HG03354 (cell line): ENCODE measurements at regions not wholly inside any gene's neighbourhood (a gene's known extent, or its start where the extent isn't known, plus 50 kb on each side); places are given as distances from the start of the nearest gene placed in this dataset.

Experiments
- ATAC-seq: cut with Tn5 transposase; IDR thresholded peaks from one replicate; pipeline ENCODE4 v1.9.1; 2021; ENCODE audit warnings: mild to moderate bottlenecking; ENCODE audit not compliant: unreplicated experiment, poor library complexity, severe bottlenecking

GRCh38 chr12:67826946-67827720, 162.1 kb upstream of the IFNG-AS1 start:
- ATAC-seq, result no peak

DNA sequence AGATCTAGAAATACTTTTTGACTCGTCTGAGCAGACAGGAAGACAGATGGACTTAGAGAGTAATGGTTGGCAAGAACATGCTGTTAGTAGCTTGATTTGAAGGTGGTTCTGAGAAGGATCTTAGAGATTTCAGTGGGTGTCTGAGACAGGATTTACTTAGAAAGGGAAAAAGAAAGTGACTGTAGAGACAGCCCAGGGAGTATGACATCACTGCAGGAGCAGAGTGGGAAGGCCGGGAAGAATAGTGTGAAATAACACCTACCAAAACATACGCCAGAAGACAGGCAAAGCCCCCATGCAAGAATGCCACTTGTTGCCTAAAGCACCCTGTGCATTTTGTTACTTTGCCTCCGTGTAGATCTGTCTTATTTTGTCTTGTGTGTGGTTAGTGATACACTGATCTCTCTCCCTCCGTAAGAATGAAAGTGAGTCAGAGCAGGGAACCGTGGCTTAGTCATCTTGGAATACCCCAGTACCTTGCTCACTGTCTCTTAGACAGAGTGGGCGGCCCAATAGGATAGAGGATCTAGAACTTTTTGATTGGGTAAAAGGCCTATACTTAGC, 161.3 kb upstream of the IFNG-AS1 start:
- no peak for ATAC-seq

GRCh38 chr12:67829896-67830295, 159.4 kb upstream of the IFNG-AS1 start:
- no peak for ATAC-seq

DNA sequence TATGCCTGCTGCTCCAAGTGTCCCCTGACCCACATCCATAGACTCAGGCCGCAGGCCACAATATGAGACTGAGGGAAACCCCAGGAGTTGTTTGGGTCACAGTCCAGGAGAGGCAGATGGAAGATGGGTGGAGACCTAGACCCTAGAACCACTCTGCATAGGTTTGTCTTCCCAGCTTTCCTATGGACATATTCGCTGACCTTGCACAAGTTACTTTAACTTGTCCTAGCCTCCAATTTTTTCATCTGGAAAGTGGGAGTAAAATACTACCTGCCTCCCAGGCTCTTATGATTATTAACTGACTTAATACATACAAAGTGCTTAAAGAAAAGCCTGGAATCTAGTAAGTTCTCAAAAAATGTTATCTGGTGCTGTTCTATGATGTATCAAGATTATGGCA, 157.1 kb upstream of the IFNG-AS1 start:
- no peak for ATAC-seq

GRCh38 chr12:67833602-67834001, 155.6 kb upstream of the IFNG-AS1 start:
- no peak for ATAC-seq

- no peak for ATAC-seq
Observed at GRCh38 chr12:67837876-67838275, 151.4 kb upstream of the IFNG-AS1 start.

- no peak for ATAC-seq
Observed at GRCh38 chr12:67842124-67842523, 147.1 kb upstream of the IFNG-AS1 start.

DNA sequence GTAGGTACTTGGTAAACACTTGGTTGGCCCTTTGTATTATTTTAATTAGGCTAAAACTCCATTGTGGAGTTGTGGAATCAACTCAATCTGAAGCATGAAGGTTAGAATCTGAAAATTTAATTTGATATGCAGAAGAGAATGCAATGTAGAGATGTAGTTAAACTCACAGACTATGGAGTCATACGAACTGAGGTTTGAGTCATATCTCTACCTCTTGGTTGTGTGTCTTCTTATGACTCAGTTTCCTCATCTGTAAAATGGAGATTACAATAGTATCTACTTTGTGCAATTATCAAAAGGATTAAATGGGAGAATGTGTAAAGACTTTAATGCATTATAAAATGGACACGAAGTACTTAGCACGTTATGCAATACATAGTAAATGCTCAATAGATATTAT, 146.0 kb upstream of the IFNG-AS1 start:
- no peak for ATAC-seq

DNA sequence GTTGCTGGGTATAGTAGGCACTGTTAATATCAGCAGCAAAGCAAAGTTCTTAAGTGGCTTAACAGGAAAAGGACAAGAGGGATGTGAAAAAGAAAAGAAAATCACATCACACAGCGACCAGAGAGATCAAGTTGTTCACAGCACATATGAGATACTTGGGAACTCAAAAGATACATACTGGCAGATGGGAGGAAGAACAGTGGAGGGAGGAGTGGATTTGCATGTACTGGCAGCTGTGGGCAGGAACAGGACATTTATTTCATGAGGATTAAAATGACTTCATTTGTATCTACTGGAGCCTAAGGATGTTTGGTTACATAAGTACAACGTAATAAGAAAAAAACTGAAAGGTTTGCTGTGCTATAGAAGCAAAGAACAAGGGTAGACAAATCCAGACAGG, 136.5 kb upstream of the IFNG-AS1 start:
- no peak for ATAC-seq

GRCh38 chr12:67853204-67853603, 136.0 kb upstream of the IFNG-AS1 start:
- ATAC-seq, result no peak

DNA sequence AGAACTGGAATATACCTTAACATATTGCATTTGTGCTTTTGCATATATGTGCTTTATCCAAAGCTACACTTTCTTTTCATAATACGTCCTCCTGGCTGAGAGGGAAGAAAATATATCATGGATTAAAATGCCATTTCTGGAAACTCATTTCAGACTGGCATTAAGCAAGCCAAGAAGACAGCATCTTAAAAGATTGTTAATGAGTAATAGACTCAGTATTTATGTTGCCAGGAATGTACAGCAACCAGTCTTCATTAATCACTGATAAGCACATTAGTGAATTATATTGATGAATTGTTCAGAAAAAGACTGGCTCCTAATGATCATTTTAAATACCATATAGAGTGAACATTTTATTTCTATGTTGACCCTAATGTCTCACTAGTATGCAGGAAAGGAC, 134.9 kb upstream of the IFNG-AS1 start:
- no peak for ATAC-seq

DNA sequence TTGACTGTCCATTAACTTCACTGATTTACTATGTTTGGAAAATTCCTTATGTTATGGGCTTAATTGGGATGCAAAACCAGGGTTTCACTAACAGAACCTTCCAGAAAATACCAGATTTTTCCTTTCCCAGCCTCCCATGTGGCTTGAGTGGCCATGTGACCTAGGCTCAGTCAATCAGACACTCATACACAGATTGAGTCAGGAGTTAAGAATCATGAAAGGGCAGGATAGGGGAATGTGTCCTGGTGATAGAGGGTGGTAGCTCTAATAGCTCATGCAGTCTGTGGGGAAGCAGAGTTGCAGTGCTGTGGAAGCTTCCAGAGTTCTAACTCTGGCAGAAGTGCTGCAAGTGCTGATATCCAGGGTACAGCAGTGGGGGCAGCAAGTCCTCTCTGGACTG, 134.1 kb upstream of the IFNG-AS1 start:
- no peak for ATAC-seq

- ATAC-seq, result no peak
Observed at GRCh38 chr12:67871231-67871630, 118.0 kb upstream of the IFNG-AS1 start.

GRCh38 chr12:67873355-67873754, 115.9 kb upstream of the IFNG-AS1 start:
- ATAC-seq, result peak; percentile 61

GRCh38 chr12:67876305-67876915, 112.8 kb upstream of the IFNG-AS1 start:
- ATAC-seq, result no peak

GRCh38 chr12:67877727-67878126, 111.5 kb upstream of the IFNG-AS1 start:
- ATAC-seq, result no peak

- no peak for ATAC-seq
Observed at GRCh38 chr12:67879937-67880336, 109.3 kb upstream of the IFNG-AS1 start.

DNA sequence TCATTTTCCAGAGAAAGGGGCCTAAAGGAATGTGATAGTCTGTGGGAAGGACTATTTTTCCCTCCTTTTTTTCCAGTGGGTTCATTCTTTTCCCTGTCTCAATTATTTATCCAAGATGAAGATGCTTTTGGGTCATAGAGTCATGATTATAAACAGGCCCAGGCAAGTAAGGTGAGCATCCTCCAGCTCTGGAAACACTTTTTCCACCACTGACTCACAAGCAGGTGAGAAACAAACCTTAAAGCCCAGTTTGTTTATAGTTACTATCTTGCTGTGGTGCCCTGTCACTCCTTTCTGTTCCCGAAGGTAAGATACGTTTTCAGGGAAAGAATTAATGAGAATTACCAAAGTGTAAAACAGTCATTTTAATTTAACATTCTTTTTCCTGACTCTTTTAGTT, 107.7 kb upstream of the IFNG-AS1 start:
- ATAC-seq, result no peak

- ATAC-seq, result no peak
Observed at GRCh38 chr12:67884596-67884995, 104.7 kb upstream of the IFNG-AS1 start.

- no peak for ATAC-seq
Observed at GRCh38 chr12:67885375-67886169, 103.7 kb upstream of the IFNG-AS1 start.
